Activated naive CD8-positive, alpha-beta T cell treated with anti-CD3 and anti-CD28 coated beads for 36 hours (primary cell): ENCODE measurements at regions not wholly inside any gene's neighbourhood (a gene's known extent, or its start where the extent isn't known, plus 50 kb on each side); places are given as distances from the start of the nearest gene placed in this dataset.
"Not testable (repeated sequence)": the region's sequence is repeated elsewhere in the genome, so short reads cannot be mapped to it uniquely, and the experiment has no call there.

Experiments used
- DNase-seq: peaks from one replicate; pipeline ENCODE4 v3.0.0; 2021
- H3K27ac Mint-ChIP-seq: one replicate; pipeline ENCODE4 v1.8.0; 2022; ENCODE audit warnings: mild to moderate bottlenecking, moderate library complexity, mixed read lengths
- H3K27me3 Mint-ChIP-seq: one replicate; pipeline ENCODE4 v1.8.0; 2022; ENCODE audit warnings: mild to moderate bottlenecking, mixed read lengths
- H3K36me3 Mint-ChIP-seq: one replicate; pipeline ENCODE4 v1.8.0; 2021; ENCODE audit warnings: mild to moderate bottlenecking, mixed read lengths
- H3K4me1 Mint-ChIP-seq: one replicate; pipeline ENCODE4 v1.8.0; 2021; ENCODE audit warnings: mixed read lengths
- H3K4me3 Mint-ChIP-seq: one replicate; pipeline ENCODE4 v1.8.0; 2022; ENCODE audit warnings: mild to moderate bottlenecking, moderate library complexity, mixed read lengths
- H3K9me3 Mint-ChIP-seq: one replicate; pipeline ENCODE4 v1.8.0; 2022; ENCODE audit warnings: mixed read lengths

- H3K27me3 Mint-ChIP-seq, result peaks cover 8% of the 10 kb centered on the region
- no peaks in the 10 kb centered on the region for H3K36me3 Mint-ChIP-seq
- no peak overlapping the region for H3K4me3 Mint-ChIP-seq
- no peaks in the 10 kb centered on the region for H3K9me3 Mint-ChIP-seq
- H3K27ac Mint-ChIP-seq, result no peak overlapping the region
- H3K4me1 Mint-ChIP-seq, result peaks cover 2% of the 10 kb centered on the region
- DNase-seq, result no peak
Observed at GRCh38 chr21:35716876-35717565, 343.3 kb downstream of the SETD4 start.

- no peaks in the 10 kb centered on the region for H3K36me3 Mint-ChIP-seq
- H3K27ac Mint-ChIP-seq, result no peak overlapping the region
- no peaks in the 10 kb centered on the region for H3K9me3 Mint-ChIP-seq
- H3K4me3 Mint-ChIP-seq, result no peak overlapping the region
- DNase-seq, result no peak
- H3K27me3 Mint-ChIP-seq, result peaks cover 13% of the 10 kb centered on the region
- peaks cover 1% of the 10 kb centered on the region for H3K4me1 Mint-ChIP-seq
Observed at GRCh38 chr21:35713914-35714313, 346.4 kb downstream of the SETD4 start.

- Mint-ChIP-seq H3K36me3 (no peaks in the 10 kb centered on the region), H3K27me3 (peaks cover 18% of the 10 kb centered on the region), H3K4me3 (no peak overlapping the region), H3K9me3 (no peaks in the 10 kb centered on the region), H3K27ac (no peak overlapping the region), H3K4me1 (peaks cover 1% of the 10 kb centered on the region)
- no peak for DNase-seq
Observed at GRCh38 chr21:35711661-35712060, 348.7 kb downstream of the SETD4 start.

GRCh38 chr21:35711213-35711612 lies 349.1 kb downstream of the SETD4 start:
- no peak overlapping the region for H3K27ac Mint-ChIP-seq
- H3K27me3 Mint-ChIP-seq, result peaks cover 18% of the 10 kb centered on the region
- no peaks in the 10 kb centered on the region for H3K9me3 Mint-ChIP-seq
- H3K36me3 Mint-ChIP-seq, result no peaks in the 10 kb centered on the region
- no peak overlapping the region for H3K4me3 Mint-ChIP-seq
- no peak for DNase-seq
- H3K4me1 Mint-ChIP-seq, result peaks cover 1% of the 10 kb centered on the region

GRCh38 chr21:35709990-35710389 lies 350.3 kb downstream of the SETD4 start:
- H3K27ac Mint-ChIP-seq, H3K4me1 Mint-ChIP-seq, H3K9me3 Mint-ChIP-seq, H3K36me3 Mint-ChIP-seq, DNase-seq, H3K4me3 Mint-ChIP-seq: not testable (repeated sequence)
- peaks cover 15% of the 10 kb centered on the region for H3K27me3 Mint-ChIP-seq

DNA sequence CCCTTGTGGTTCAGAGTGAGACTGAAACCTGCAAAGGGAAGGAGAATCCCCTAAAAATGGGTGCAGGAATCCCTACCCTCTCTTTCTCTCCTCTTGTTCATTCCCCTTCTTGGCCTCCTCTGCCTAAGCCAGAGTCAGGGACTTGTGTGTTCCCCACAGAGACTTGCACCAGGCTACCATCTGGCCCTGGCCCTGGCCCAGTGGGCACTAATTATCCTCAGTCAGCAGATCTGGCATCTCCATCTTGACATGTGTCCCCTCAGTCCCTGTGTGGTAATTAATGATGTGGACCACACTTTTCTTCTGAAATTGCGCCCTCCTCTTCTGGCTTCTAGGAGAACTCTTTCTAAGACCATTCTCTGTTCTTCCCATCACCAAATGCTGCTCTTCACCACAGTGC lies 354.4 kb downstream of the SETD4 start:
- no peak for DNase-seq
- peaks cover 37% of the 10 kb centered on the region for H3K27me3 Mint-ChIP-seq
- H3K4me3 Mint-ChIP-seq, result no peak overlapping the region
- H3K9me3 Mint-ChIP-seq, result no peaks in the 10 kb centered on the region
- H3K4me1 Mint-ChIP-seq, result no peaks in the 10 kb centered on the region
- H3K36me3 Mint-ChIP-seq, result no peaks in the 10 kb centered on the region
- no peak overlapping the region for H3K27ac Mint-ChIP-seq

DNA sequence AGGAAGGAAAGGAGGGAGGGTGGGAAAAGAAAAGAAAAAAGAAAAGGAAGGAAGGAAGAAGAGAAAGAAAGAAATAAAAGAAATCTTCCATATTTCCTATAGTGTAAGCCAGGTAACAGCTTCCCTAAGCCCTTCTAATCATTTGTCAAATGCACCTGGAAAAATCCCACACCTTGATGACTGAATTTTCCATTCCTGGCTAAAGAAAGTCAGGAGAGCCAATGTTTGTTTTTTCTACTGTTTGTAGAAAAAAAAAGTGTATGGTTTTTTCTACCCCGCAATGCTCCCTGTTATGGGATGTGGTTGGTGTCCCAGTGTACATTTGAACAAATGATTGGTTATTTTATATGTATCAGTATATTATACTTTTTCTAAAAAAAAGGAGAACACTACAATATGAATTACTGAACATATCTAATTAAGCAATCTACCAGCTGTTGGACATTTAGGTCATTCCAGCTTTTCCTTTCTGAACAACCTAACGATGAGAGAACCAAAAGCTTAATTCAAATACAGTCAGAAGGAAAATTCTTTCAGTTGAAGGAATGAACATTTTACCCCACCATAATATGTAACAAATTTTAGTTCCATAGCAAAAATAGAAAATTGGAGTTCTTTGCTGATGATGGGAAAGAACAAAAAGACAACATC lies 355.0 kb downstream of the SETD4 start:
- DNase-seq, result no peak
- Mint-ChIP-seq H3K27ac (no peak overlapping the region), H3K4me1 (no peaks in the 10 kb centered on the region), H3K27me3 (peaks cover 37% of the 10 kb centered on the region), H3K36me3 (no peaks in the 10 kb centered on the region), H3K9me3 (no peaks in the 10 kb centered on the region), H3K4me3 (no peak overlapping the region)

DNA sequence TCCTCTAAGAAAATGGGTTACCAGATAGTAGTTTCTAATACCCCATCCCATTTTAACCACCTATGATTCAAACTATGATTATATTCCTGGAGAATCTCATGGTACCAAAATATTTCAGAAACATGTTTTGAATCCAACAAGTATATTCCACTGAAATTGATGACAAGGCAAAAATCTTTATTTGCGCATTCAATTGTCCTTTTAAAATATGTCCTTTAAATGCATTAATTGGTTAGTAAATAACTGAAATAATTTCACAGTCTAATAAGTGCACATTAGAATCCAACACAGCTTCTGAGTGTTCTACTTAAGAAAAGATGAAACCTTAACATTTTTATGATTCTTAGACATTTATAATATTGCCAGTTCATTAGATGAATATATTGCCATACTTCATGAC lies 356.6 kb downstream of the SETD4 start:
- no peak for DNase-seq
- Mint-ChIP-seq H3K27me3 (peaks cover 34% of the 10 kb centered on the region), H3K4me1 (no peaks in the 10 kb centered on the region), H3K27ac (no peak overlapping the region), H3K4me3 (no peak overlapping the region), H3K9me3 (no peaks in the 10 kb centered on the region), H3K36me3 (no peaks in the 10 kb centered on the region)

GRCh38 chr21:35699361-35699760 lies 361.0 kb downstream of the SETD4 start:
- Mint-ChIP-seq H3K27me3 (peaks cover 22% of the 10 kb centered on the region), H3K9me3 (no peaks in the 10 kb centered on the region), H3K4me1 (peaks cover 9% of the 10 kb centered on the region), H3K4me3 (no peak overlapping the region), H3K36me3 (no peaks in the 10 kb centered on the region), H3K27ac (no peak overlapping the region)
- DNase-seq, result no peak

- H3K9me3 Mint-ChIP-seq, result no peaks in the 10 kb centered on the region
- peaks cover 9% of the 10 kb centered on the region for H3K4me1 Mint-ChIP-seq
- H3K36me3 Mint-ChIP-seq, result no peaks in the 10 kb centered on the region
- H3K27me3 Mint-ChIP-seq, result peaks cover 3% of the 10 kb centered on the region
- DNase-seq, result no peak
- H3K4me3 Mint-ChIP-seq, result no peak overlapping the region
- H3K27ac Mint-ChIP-seq, result no peak overlapping the region
Observed at GRCh38 chr21:35697321-35697808, 363.0 kb downstream of the SETD4 start.

DNA sequence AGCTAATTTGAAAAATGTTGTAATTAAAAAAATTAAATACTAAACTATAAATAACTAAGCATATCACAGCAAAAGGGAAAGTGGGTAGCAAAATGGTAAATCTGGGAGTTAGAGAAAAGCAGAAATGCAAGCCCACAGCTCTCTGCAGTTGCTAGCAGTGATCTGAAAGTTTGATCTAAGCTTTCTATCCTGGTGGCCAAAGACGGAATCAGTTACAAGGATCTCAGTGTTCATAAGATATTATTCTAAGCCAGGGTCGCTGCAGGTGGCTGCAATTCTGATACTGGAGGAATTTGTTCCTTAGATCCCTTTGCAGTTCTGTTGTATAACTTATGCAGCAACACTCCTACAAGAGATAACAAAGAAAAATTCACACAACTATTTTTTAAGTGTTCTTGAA lies 363.7 kb downstream of the SETD4 start:
- Mint-ChIP-seq H3K9me3 (no peaks in the 10 kb centered on the region), H3K36me3 (no peaks in the 10 kb centered on the region), H3K4me3 (no peak overlapping the region), H3K4me1 (peaks cover 9% of the 10 kb centered on the region), H3K27me3 (peaks cover 3% of the 10 kb centered on the region), H3K27ac (no peak overlapping the region)
- no peak for DNase-seq

- Mint-ChIP-seq H3K36me3 (no peaks in the 10 kb centered on the region), H3K4me1 (peaks cover 7% of the 10 kb centered on the region), H3K9me3 (no peaks in the 10 kb centered on the region), H3K4me3 (no peak overlapping the region), H3K27me3 (peaks cover 16% of the 10 kb centered on the region), H3K27ac (no peak overlapping the region)
- no peak for DNase-seq
Observed at GRCh38 chr21:35692311-35692710, 368.0 kb downstream of the SETD4 start.

- peaks cover 23% of the 10 kb centered on the region for H3K27me3 Mint-ChIP-seq
- H3K27ac Mint-ChIP-seq, result no peak overlapping the region
- H3K4me3 Mint-ChIP-seq, result no peak overlapping the region
- no peaks in the 10 kb centered on the region for H3K9me3 Mint-ChIP-seq
- no peak for DNase-seq
- H3K36me3 Mint-ChIP-seq, result no peaks in the 10 kb centered on the region
- H3K4me1 Mint-ChIP-seq, result no peaks in the 10 kb centered on the region
Observed at GRCh38 chr21:35690436-35690835, 369.9 kb downstream of the SETD4 start.

DNA sequence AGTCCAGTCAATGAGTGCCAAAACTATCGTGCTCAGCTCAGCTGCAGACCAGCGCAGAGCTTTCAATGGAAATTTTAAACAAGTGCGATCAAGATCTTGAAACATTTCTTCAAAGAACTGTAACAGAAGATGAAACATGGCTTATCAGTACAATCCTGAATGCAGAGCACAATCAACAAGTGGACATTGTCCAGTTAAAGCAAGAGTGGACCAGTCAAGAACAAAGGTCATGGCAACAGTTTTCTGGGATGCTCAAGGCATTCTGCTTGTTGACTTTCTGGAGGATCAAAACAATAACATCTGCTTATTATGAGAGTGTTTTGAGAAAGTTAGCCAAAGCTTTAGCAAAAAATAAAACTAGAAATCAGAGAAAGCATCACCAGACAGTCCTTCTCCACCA lies 374.2 kb downstream of the SETD4 start:
- no peaks in the 10 kb centered on the region for H3K36me3 Mint-ChIP-seq
- no peaks in the 10 kb centered on the region for H3K9me3 Mint-ChIP-seq
- peaks cover 28% of the 10 kb centered on the region for H3K27me3 Mint-ChIP-seq
- H3K27ac Mint-ChIP-seq, result no peak overlapping the region
- H3K4me1 Mint-ChIP-seq, result peaks cover 2% of the 10 kb centered on the region
- no peak overlapping the region for H3K4me3 Mint-ChIP-seq
- DNase-seq, result no peak

GRCh38 chr21:35683664-35684304 lies 376.5 kb downstream of the SETD4 start:
- Mint-ChIP-seq H3K36me3 (no peaks in the 10 kb centered on the region), H3K4me1 (peaks cover 2% of the 10 kb centered on the region), H3K27ac (no peak overlapping the region), H3K27me3 (peaks cover 26% of the 10 kb centered on the region), H3K4me3 (no peak overlapping the region), H3K9me3 (no peaks in the 10 kb centered on the region)
- DNase-seq, result no peak
